H9 (cell line): ENCODE measurements at regions not wholly inside any gene's neighbourhood (a gene's known extent, or its start where the extent isn't known, plus 50 kb on each side); places are given as distances from the start of the nearest gene placed in this dataset.

ENCODE experiments used
- DNase-seq: peaks from one replicate; pipeline ENCODE4 v3.0.0-alpha.2; 2017
- H2AFZ ChIP-seq: one replicate; pipeline ENCODE4 v1.6.1; 2013; ENCODE audit warnings: mild to moderate bottlenecking, low read length, control low read depth, moderate library complexity
- H2AK5ac ChIP-seq: 2 replicates; pipeline ENCODE4 v1.6.1; 2013; ENCODE audit warnings: low read length, control low read depth, mixed read lengths; ENCODE audit not compliant: insufficient read length
- H2BK120ac ChIP-seq: one replicate; pipeline ENCODE4 v1.6.1; 2013; ENCODE audit warnings: low read depth, mild to moderate bottlenecking, low read length, control low read depth, inconsistent platforms; ENCODE audit not compliant: poor library complexity, severe bottlenecking
- H2BK12ac ChIP-seq: 2 replicates; pipeline ENCODE4 v1.6.1; 2013; ENCODE audit warnings: low read length, control low read depth, mixed read lengths, low read depth; ENCODE audit not compliant: insufficient read length
- H2BK15ac ChIP-seq: 2 replicates; pipeline ENCODE4 v1.6.1; 2013; ENCODE audit warnings: low read depth, low read length, control low read depth
- H2BK20ac ChIP-seq: one replicate; pipeline ENCODE4 v1.6.1; 2013; ENCODE audit warnings: low read depth, mild to moderate bottlenecking, low read length, control low read depth, inconsistent platforms; ENCODE audit not compliant: poor library complexity, severe bottlenecking
- H2BK5ac ChIP-seq: 2 replicates; pipeline ENCODE4 v1.6.1; 2013; ENCODE audit warnings: low read length, control low read depth, mixed read lengths; ENCODE audit not compliant: insufficient read length
- H3K14ac ChIP-seq: 2 replicates; pipeline ENCODE4 v1.6.1; 2013; ENCODE audit warnings: low read length, control low read depth; ENCODE audit not compliant: insufficient read depth
- H3K18ac ChIP-seq: 2 replicates; pipeline ENCODE4 v1.6.1; 2013; ENCODE audit warnings: low read depth, mild to moderate bottlenecking, mixed read lengths, low read length, control low read depth; ENCODE audit not compliant: insufficient read length
- H3K23ac ChIP-seq: 2 replicates; pipeline ENCODE4 v1.6.1; 2013; ENCODE audit warnings: low read length, control low read depth, mixed read lengths, low read depth; ENCODE audit not compliant: insufficient read length
- H3K23me2 ChIP-seq: 2 replicates; pipeline ENCODE4 v1.6.1; 2013; ENCODE audit warnings: low read depth, mild to moderate bottlenecking, mixed read lengths, low read length, control low read depth; ENCODE audit not compliant: insufficient read length, poor library complexity, severe bottlenecking
- H3K27ac ChIP-seq: 2 replicates; pipeline ENCODE4 v1.5.1; 2013; ENCODE audit warnings: low read length, control low read depth, mixed read lengths, low read depth; ENCODE audit not compliant: insufficient read length
- H3K27me3 ChIP-seq: 2 replicates; pipeline ENCODE4 v1.6.1; 2013; ENCODE audit warnings: low read length, control low read depth, inconsistent platforms; ENCODE audit not compliant: insufficient read depth
- H3K4ac ChIP-seq: 2 replicates; pipeline ENCODE4 v1.6.1; 2013; ENCODE audit warnings: low read depth, mild to moderate bottlenecking, control low read depth, inconsistent platforms, low read length, moderate library complexity
- H3K4me1 ChIP-seq: 2 replicates; pipeline ENCODE4 v1.6.1; 2013; ENCODE audit warnings: low read length, control low read depth, inconsistent platforms; ENCODE audit not compliant: insufficient read depth
- H3K4me2 ChIP-seq: 2 replicates; pipeline ENCODE4 v1.6.1; 2013; ENCODE audit warnings: low read length, control low read depth, mixed read lengths; ENCODE audit not compliant: insufficient read length, insufficient read depth
- H3K56ac ChIP-seq: 2 replicates; pipeline ENCODE4 v1.6.1; 2013; ENCODE audit warnings: low read depth, mild to moderate bottlenecking, mixed read lengths, low read length, control low read depth; ENCODE audit not compliant: insufficient read length
- H3K79me1 ChIP-seq: 2 replicates; pipeline ENCODE4 v1.6.1; 2013; ENCODE audit warnings: low read depth, mild to moderate bottlenecking, moderate library complexity, low read length, control low read depth, inconsistent platforms; ENCODE audit not compliant: insufficient read depth, poor library complexity, severe bottlenecking
- H3K79me2 ChIP-seq: 2 replicates; pipeline ENCODE4 v1.6.1; 2013; ENCODE audit warnings: low read length, control low read depth, inconsistent platforms; ENCODE audit not compliant: insufficient read depth
- H3K9ac ChIP-seq: 2 replicates; pipeline ENCODE4 v1.6.1; 2013; ENCODE audit warnings: low read length, control low read depth, mixed read lengths; ENCODE audit not compliant: insufficient read length; ENCODE audit errors: extremely low read depth
- H3K9me3 ChIP-seq: one replicate; pipeline ENCODE4 v1.6.1; 2013; ENCODE audit warnings: low read depth, low read length, inconsistent platforms; ENCODE audit not compliant: control insufficient read depth
- H3T11ph ChIP-seq: one replicate; pipeline ENCODE4 v1.6.1; 2013; ENCODE audit warnings: mild to moderate bottlenecking, low read length, control low read depth, inconsistent platforms
- H4K20me1 ChIP-seq: one replicate; pipeline ENCODE4 v1.6.1; 2013; ENCODE audit not compliant: control insufficient read depth, insufficient read length, insufficient read depth
- H4K5ac ChIP-seq: 2 replicates; pipeline ENCODE4 v1.6.1; 2013; ENCODE audit warnings: low read depth, mild to moderate bottlenecking, mixed read lengths, low read length, control low read depth; ENCODE audit not compliant: insufficient read length
- H4K8ac ChIP-seq: replicated peaks from 2 replicates; pipeline ENCODE4 v1.6.1; 2013; ENCODE audit warnings: low read length, control low read depth, mixed read lengths, low read depth; ENCODE audit not compliant: insufficient read length
- H4K91ac ChIP-seq: 2 replicates; pipeline ENCODE4 v1.6.1; 2013; ENCODE audit warnings: low read depth, mild to moderate bottlenecking, moderate library complexity, mixed read lengths, low read length, control low read depth; ENCODE audit not compliant: insufficient read length
- H3K27ac Mint-ChIP-seq, 3 experiments: 2 replicates in 2 of 3; 3 replicates in 1 of 3; pipeline ENCODE4 v1.8.0; 2020 to 2021; ENCODE audit warnings: mixed read lengths in 3 of 3, mild to moderate bottlenecking in 1 of 3, moderate library complexity in 1 of 3
- H3K27me3 Mint-ChIP-seq: 2 replicates; pipeline ENCODE4 v1.8.0; 2021; ENCODE audit warnings: low read depth, mild to moderate bottlenecking, moderate library complexity, mixed read lengths
- H3K36me3 Mint-ChIP-seq, 3 experiments: 2 replicates in 2 of 3; 3 replicates in 1 of 3; pipeline ENCODE4 v1.8.0; 2020 to 2021; ENCODE audit warnings: low read depth in 3 of 3, mixed read lengths in 3 of 3; ENCODE audit not compliant: insufficient read depth in 1 of 3
- H3K4me1 Mint-ChIP-seq, 2 experiments: 2 replicates each; pipeline ENCODE4 v1.8.0; 2020; ENCODE audit warnings: mixed read lengths in 2 of 2
- H3K4me3 Mint-ChIP-seq, 2 experiments: 2 replicates in 1 of 2; 3 replicates in 1 of 2; pipeline ENCODE4 v1.8.0; 2020 to 2021; ENCODE audit warnings: mild to moderate bottlenecking in 2 of 2, mixed read lengths in 2 of 2, moderate library complexity in 1 of 2
- H3K9me3 Mint-ChIP-seq, 2 experiments: 2 replicates in 1 of 2; 3 replicates in 1 of 2; pipeline ENCODE4 v1.8.0; 2020; ENCODE audit warnings: mild to moderate bottlenecking in 2 of 2, mixed read lengths in 2 of 2, moderate library complexity in 1 of 2
- TF ChIP-seq, protein P1 (sequence below): fragments of 200-600 bp; sonication (generic); conservative IDR thresholded peaks from 3 replicates; pipeline ENCODE4 v1.8.0; 2021; ENCODE audit warnings: antibody characterized with exemption, mild to moderate bottlenecking

DNA sequence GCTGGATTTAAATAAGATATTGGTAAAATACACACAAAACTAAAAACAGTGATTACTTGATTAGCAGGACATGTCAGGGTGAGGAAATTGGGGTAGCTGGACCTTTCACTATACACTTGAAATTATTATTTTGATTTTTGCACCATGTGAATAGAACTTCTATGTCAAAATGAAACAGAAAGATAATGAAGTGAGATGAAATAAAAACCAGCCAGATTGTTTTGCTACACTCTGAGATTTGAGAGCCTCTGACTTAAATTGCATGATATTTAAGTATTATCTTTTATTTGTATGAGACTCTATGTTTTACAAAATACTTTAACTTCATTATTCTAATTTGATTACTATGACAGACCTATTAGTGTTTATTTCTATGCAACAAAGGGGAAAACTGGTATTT lies 819.6 kb upstream of the ATXN8OS start:
- Histone ChIP-seq H4K8ac (no peak overlapping the region), H2BK5ac (no peak overlapping the region), H3K9ac (no peak overlapping the region), H2BK12ac (no peak overlapping the region), H3K79me2 (no peaks in the 10 kb centered on the region), H3K56ac (no peak overlapping the region), H3K27me3 (no peaks in the 10 kb centered on the region), H3K4me2 (no peak overlapping the region), H3K18ac (no peak overlapping the region), H3K9me3 (no peaks in the 10 kb centered on the region), H2AFZ (no peak overlapping the region), H3K23ac (no peak overlapping the region), H4K5ac (no peak overlapping the region), H3T11ph (no peak overlapping the region), H2AK5ac (no peak overlapping the region), H3K27ac (no peak overlapping the region), H3K79me1 (no peaks in the 10 kb centered on the region), H3K14ac (no peak overlapping the region), H2BK15ac (no peak overlapping the region), H4K20me1 (no peaks in the 10 kb centered on the region), H2BK120ac (no peak overlapping the region), H2BK20ac (no peak overlapping the region), H4K91ac (no peak overlapping the region), H3K4ac (no peak overlapping the region), H3K23me2 (no peaks in the 10 kb centered on the region), H3K4me1 (no peaks in the 10 kb centered on the region)
- H3K27me3 Mint-ChIP-seq = no peaks in the 10 kb centered on the region
- peaks cover 0 to 10% (median 10%) of the 10 kb centered on the region in 3 experiments; a peak in 6 of 7 replicates for H3K36me3 Mint-ChIP-seq
- H3K4me1 Mint-ChIP-seq = peaks cover 9 to 18% of the 10 kb centered on the region in 2 experiments
- no peak for DNase-seq
- no peak overlapping the region for H3K4me3 Mint-ChIP-seq
- H3K9me3 Mint-ChIP-seq = peaks cover 0 to 14% of the 10 kb centered on the region in 2 experiments; a peak in 3 of 5 replicates
- no peak overlapping the region for H3K27ac Mint-ChIP-seq
- TF ChIP-seq, protein P1, sequence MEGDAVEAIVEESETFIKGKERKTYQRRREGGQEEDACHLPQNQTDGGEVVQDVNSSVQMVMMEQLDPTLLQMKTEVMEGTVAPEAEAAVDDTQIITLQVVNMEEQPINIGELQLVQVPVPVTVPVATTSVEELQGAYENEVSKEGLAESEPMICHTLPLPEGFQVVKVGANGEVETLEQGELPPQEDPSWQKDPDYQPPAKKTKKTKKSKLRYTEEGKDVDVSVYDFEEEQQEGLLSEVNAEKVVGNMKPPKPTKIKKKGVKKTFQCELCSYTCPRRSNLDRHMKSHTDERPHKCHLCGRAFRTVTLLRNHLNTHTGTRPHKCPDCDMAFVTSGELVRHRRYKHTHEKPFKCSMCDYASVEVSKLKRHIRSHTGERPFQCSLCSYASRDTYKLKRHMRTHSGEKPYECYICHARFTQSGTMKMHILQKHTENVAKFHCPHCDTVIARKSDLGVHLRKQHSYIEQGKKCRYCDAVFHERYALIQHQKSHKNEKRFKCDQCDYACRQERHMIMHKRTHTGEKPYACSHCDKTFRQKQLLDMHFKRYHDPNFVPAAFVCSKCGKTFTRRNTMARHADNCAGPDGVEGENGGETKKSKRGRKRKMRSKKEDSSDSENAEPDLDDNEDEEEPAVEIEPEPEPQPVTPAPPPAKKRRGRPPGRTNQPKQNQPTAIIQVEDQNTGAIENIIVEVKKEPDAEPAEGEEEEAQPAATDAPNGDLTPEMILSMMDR = no peak
